Esophagus (tissue), 2 donors: ENCODE measurements at regions not wholly inside any gene's neighbourhood (a gene's known extent, or its start where the extent isn't known, plus 50 kb on each side); places are given as distances from the start of the nearest gene placed in this dataset.
"Not testable (repeated sequence)": the region's sequence is repeated elsewhere in the genome, so short reads cannot be mapped to it uniquely, and the experiment has no call there.

Source experiments
- H3K27ac ChIP-seq, 2 donors: one replicate each; pipeline ENCODE4 v1.5.1; 2013; ENCODE audit warnings: low read depth in 2 of 2, mild to moderate bottlenecking in 2 of 2, inconsistent platforms in 1 of 2, low read length in 1 of 2, moderate library complexity in 1 of 2
- H3K27me3 ChIP-seq, 2 donors: one replicate each; pipeline ENCODE4 v1.6.1; 2013; ENCODE audit warnings: low read length in 2 of 2, control low read depth in 1 of 2, mild to moderate bottlenecking in 1 of 2; ENCODE audit not compliant: insufficient read depth in 2 of 2, control insufficient read depth in 1 of 2
- H3K36me3 ChIP-seq, 2 donors: one replicate each; pipeline ENCODE4 v1.6.1; 2013; ENCODE audit warnings: low read length in 1 of 2; ENCODE audit not compliant: control insufficient read depth in 2 of 2, insufficient read depth in 2 of 2
- H3K4me1 ChIP-seq, 2 donors: one replicate each; pipeline ENCODE4 v1.6.1; 2013; ENCODE audit warnings: low read length in 1 of 2; ENCODE audit not compliant: control insufficient read depth in 2 of 2, insufficient read depth in 2 of 2
- H3K4me3 ChIP-seq, 2 donors: one replicate each; pipeline ENCODE4 v1.5.1; 2013; ENCODE audit warnings: low read length in 2 of 2, mild to moderate bottlenecking in 2 of 2, low read depth in 1 of 2, moderate library complexity in 1 of 2
- H3K9me3 ChIP-seq, 2 donors: one replicate each; pipeline ENCODE4 v1.6.1; 2013; ENCODE audit warnings: mild to moderate bottlenecking in 2 of 2, low read depth in 1 of 2, low read length in 1 of 2, moderate library complexity in 1 of 2; ENCODE audit not compliant: control insufficient read depth in 2 of 2, insufficient read depth in 1 of 2
- WGBS, 2 donors: extraction: QIAGEN DNeasy Blood & Tissue Kit; methylation state at CpG; one replicate each; pipeline ENCODE4 v1.1.7; 2013; 5-methylcytosine and 5-hydroxymethylcytosine counted together
- donor health status: healthy with polysubstance abuse.
- donor health status: Bipolar disorder and iron deficiency.

DNA sequence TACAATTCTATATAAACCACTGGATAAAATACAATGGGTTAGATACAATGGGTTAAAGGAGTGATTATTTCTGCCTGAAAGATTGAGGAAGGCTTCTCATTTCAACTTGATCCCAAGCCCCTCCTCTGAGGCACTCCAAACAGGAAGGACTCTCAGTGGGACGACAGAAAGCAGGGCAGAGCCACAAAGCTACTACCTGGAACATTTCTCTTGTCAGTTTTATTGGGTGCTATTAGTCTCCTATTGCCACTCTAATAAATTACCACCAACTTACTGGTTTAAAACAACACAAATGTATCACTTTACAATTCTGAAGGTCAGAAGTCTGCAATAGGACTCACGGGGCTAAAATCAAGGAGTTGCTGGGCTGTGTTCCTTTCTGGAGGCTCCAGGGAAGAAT lies 146.7 kb downstream of the MREG start:
- Histone ChIP-seq H3K36me3 (no peaks in the 10 kb centered on the region), H3K27me3 (no peaks in the 10 kb centered on the region), H3K27ac (no peak overlapping the region), H3K4me3 (no peak overlapping the region), H3K4me1 (no peaks in the 10 kb centered on the region), H3K9me3 (no peaks in the 10 kb centered on the region)
- 51 to 59% methylated on average over 2 of the region's 2 CpGs for WGBS, 2 donors

DNA sequence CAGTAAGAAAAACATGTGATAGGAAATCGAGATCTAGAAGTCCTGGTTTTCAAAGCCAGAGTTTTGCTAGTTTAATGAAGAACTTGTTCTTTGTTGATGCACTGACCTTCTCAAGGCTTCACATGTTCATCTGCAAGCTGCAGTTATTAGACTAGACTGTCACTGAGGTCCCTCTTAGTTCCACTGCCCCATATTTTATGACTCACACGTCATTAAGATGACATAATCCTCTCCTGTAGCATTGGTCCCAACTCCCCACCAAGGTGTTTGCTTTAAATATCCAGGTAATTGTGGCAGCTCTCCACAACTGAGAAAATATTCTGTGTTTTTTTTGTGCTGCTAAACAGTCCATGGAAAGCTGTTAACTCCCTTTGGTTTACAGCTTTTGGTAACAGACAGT lies 149.7 kb downstream of the MREG start:
- Histone ChIP-seq H3K4me3 (no peak overlapping the region), H3K4me1 (no peaks in the 10 kb centered on the region), H3K27ac (no peak overlapping the region), H3K27me3 (no peaks in the 10 kb centered on the region), H3K9me3 (no peaks in the 10 kb centered on the region), H3K36me3 (no peaks in the 10 kb centered on the region)
- 40 to 51% methylated on average over 2 of the region's 2 CpGs for WGBS, 2 donors

DNA sequence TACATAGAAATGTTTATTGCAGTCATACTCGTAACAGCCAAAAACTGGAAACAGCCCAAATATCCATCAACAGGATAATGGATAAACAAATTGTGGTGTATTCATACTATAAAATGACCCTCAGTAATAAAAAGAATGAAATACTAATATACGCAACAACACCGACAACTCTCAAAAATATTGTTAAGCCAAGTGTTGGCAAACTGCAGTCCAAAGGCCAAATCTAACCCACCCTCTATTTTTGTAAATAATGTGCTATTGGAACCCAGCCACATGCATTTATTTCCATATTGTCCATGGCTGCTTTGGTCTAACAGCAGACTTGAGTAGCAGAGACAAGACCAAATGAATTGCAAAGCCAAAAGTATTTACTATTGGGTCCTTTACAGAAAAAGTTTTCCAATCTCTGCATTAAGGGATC lies 151.0 kb downstream of the MREG start:
- H3K4me1 ChIP-seq: no peaks in the 10 kb centered on the region
- H3K36me3 ChIP-seq: no peaks in the 10 kb centered on the region
- no peaks in the 10 kb centered on the region for H3K27me3 ChIP-seq
- 75 to 79% methylated on average over 3 of the region's 3 CpGs for WGBS, 2 donors
- no peak overlapping the region for H3K4me3 ChIP-seq
- H3K27ac ChIP-seq: no peak overlapping the region
- no peaks in the 10 kb centered on the region for H3K9me3 ChIP-seq

DNA sequence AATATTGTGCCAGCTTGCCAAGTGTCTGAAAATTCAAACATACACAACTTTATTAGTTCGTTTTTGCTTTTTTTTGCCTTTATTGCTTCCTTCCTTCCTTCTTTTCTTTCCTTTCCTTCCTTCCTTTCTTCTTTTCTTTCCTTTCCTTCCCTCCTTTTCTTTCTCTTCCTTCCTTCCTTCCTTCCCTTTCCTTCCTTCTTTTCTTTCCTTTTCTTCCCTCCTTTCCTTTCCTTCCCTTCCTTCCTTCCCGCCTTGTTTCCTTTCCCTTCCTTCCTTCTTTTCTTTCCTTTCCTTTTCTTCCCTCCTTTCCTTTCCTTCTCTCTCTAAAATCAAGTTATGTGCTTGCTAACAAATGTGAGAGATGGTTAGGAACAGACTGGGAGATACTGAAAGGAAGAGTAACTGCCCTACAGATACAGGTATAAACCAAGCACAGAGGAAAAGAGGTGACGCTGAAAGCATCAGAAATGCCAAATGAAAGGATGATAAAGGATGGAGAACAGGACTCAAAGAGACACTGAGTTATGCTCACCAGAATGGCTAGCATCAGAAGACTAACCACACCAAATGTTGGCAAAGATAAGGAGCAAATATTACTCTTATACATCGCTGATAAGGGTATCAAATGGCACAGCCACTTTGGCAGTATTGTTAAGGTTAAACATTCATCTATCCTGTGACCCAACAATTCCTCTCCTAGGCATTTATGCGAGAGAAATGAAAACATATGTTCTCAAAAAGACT lies 151.6 kb downstream of the MREG start:
- no peaks in the 10 kb centered on the region for H3K27me3 ChIP-seq
- no peaks in the 10 kb centered on the region for H3K4me1 ChIP-seq
- no peak overlapping the region for H3K27ac ChIP-seq
- no peaks in the 10 kb centered on the region for H3K9me3 ChIP-seq
- H3K4me3 ChIP-seq: no peak overlapping the region
- WGBS, 2 donors: 77 to 82% methylated on average over 5 of the region's 5 CpGs
- no peaks in the 10 kb centered on the region for H3K36me3 ChIP-seq

DNA sequence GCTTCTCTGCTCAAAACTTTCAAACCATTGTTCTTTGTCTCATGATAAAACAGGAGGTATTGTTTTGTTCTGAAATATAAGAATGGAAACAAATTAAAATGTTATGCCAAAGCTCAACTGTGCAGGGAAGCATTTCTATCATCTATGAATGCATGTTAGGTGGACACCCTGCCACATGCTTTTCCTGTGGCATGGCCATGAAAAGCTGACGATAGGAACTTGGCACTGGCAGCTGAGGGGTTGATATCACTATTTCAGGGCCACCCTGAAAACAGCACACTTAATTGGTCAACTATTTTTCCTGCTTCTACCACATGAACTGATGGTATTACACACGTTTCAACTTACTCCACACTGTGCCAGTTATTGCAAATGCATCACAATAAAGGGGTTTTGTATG lies 157.3 kb downstream of the MREG start:
- Histone ChIP-seq H3K9me3 (no peaks in the 10 kb centered on the region), H3K4me1 (no peaks in the 10 kb centered on the region), H3K27ac (no peak overlapping the region), H3K27me3 (no peaks in the 10 kb centered on the region), H3K4me3 (no peak overlapping the region), H3K36me3 (no peaks in the 10 kb centered on the region)
- 64 to 68% methylated on average over 2 of the region's 2 CpGs for WGBS, 2 donors

DNA sequence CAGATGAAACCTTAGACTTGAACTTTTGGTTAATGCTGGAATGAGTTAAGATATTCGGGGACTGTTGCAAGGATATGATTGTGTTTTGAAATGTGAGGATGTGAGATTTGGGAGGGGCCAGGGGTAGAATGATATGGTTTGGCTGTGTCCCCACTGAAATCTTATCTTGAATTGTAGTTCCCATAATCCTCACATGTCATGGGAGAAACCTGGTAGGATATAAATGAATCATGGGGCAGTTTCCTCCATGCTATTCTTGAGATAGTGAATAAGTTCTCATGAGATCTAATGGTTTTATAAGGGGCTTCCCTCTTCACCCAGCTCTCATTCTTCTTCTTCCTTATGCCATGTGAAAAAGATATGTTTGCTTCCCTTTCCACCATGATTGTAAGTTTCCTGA lies 158.0 kb downstream of the MREG start:
- not testable (repeated sequence) for H3K4me3 ChIP-seq, H3K9me3 ChIP-seq, H3K36me3 ChIP-seq, H3K27ac ChIP-seq, H3K27me3 ChIP-seq, H3K4me1 ChIP-seq
- 90 to 94% methylated on average over 1 of the region's 1 CpG for WGBS, 2 donors

DNA sequence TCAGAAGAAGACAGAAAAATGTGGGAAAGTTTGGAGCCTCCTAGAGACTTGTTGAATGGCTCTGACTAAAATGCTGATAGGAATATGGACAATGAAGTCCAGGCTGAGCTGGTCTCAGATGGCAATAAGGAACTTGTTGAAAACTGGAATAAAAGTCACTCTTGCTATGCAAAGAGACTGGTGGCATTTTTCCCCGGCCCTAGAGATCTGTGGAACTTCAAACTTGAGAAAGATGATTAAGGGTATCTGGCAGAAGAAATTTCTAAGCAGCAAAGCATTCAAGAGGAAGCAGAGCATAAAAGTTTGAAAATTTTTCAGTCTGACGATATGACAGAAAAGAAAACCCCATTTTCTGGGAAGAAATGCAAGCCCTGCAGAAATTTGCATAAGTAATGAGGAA lies 159.3 kb downstream of the MREG start:
- WGBS, 2 donors: 56 to 71% methylated on average over 2 of the region's 2 CpGs
- no peaks in the 10 kb centered on the region for H3K4me1 ChIP-seq
- H3K4me3 ChIP-seq: no peak overlapping the region
- no peaks in the 10 kb centered on the region for H3K36me3 ChIP-seq
- no peaks in the 10 kb centered on the region for H3K27me3 ChIP-seq
- no peak overlapping the region for H3K27ac ChIP-seq
- H3K9me3 ChIP-seq: no peaks in the 10 kb centered on the region

DNA sequence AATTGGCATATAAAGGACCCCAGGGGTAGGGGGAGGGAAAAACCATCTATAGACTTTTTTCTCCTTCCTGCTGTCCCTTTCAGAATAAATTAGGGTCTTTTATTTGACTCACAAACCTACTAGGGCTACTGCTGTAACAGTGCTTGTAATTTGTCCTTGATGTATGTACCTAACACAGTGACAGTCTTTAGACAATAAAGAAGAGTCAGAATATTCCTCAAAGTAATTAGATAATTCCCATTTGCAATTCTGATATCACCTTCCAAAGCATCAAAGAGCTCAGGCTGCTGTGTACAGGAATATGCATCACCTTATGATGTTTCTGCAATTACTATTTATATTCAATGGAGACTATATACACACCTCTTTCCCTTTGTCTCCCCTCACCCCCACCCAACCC lies 161.7 kb downstream of the MREG start:
- no peaks in the 10 kb centered on the region for H3K9me3 ChIP-seq
- no peaks in the 10 kb centered on the region for H3K4me1 ChIP-seq
- no peaks in the 10 kb centered on the region for H3K27me3 ChIP-seq
- no peak overlapping the region for H3K4me3 ChIP-seq
- no peaks in the 10 kb centered on the region for H3K36me3 ChIP-seq
- H3K27ac ChIP-seq: no peak overlapping the region

DNA sequence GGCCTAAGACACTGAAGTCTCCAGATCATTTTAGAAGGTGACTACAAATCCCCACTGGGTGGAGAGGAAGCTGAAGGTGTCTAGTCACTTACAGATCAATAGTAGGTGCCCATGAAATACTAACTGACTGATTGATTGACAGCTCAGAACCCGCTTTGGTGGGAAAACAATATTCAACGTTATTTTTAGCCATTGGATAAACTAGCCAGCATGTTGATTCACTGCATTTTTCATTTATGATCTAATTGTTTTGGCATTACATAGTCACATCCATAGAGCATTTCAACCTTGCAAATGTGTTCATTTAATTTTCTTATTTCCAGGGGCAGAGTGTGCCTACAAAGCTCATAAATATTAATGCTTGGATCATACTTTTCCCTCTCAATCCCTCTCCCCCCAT lies 162.3 kb downstream of the MREG start:
- Histone ChIP-seq H3K36me3 (no peaks in the 10 kb centered on the region), H3K27me3 (no peaks in the 10 kb centered on the region), H3K4me1 (no peaks in the 10 kb centered on the region), H3K27ac (no peak overlapping the region), H3K9me3 (no peaks in the 10 kb centered on the region), H3K4me3 (no peak overlapping the region)
- WGBS, 2 donors: 39 to 55% methylated on average over 2 of the region's 2 CpGs

DNA sequence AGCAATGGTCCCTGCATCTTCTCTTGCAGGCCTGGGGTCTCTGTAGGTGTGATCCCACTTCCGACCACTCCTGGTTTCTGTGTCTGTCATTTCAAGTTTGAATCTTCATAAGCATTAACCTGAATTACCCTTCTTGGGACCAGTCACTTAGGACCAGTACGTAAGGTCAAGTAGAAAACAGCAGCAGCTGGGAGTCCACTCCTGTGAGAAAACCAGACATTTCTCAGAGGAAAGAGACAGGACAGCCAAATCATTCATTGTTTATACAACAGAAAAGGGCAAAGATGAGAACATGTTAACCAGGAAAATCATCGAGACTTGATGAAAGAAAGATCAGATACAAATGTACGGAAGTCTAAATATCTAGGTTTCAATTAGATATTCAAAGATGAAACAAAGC lies 163.0 kb downstream of the MREG start:
- Histone ChIP-seq H3K27ac (no peak overlapping the region), H3K4me1 (no peaks in the 10 kb centered on the region), H3K36me3 (no peaks in the 10 kb centered on the region), H3K4me3 (no peak overlapping the region), H3K27me3 (no peaks in the 10 kb centered on the region), H3K9me3 (no peaks in the 10 kb centered on the region)
- 81 to 82% methylated on average over 4 of the region's 4 CpGs for WGBS, 2 donors
